ENCODE measurements at regions not wholly inside any gene's neighbourhood (a gene's known extent, or its start where the extent isn't known, plus 50 kb on each side); places are given as distances from the start of the nearest gene placed in this dataset.
"Not testable (repeated sequence)": the region's sequence is repeated elsewhere in the genome, so short reads cannot be mapped to it uniquely, and the experiment has no call there.

DNA sequence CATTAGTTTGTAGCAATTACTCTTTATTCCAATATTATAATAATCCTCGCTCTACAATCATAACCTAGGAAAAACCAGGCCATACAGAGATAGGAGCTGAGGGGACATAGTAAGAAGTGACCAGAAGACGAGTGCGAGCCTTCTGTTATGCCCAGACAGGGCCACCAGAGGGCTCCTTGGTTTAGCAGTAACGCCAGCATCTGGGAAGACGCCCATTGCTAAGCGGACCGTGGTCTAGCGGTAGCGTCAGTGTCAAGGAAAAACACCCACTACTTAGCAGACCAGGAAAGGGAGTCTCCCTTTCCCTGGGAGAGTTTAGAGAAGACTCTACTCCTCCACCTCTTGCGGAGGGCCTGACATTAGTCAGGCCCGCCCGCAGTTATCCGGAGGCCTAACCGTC is 82.3 kb upstream of the IMMP2L start:
- TF ChIP-seq, protein P1, sequence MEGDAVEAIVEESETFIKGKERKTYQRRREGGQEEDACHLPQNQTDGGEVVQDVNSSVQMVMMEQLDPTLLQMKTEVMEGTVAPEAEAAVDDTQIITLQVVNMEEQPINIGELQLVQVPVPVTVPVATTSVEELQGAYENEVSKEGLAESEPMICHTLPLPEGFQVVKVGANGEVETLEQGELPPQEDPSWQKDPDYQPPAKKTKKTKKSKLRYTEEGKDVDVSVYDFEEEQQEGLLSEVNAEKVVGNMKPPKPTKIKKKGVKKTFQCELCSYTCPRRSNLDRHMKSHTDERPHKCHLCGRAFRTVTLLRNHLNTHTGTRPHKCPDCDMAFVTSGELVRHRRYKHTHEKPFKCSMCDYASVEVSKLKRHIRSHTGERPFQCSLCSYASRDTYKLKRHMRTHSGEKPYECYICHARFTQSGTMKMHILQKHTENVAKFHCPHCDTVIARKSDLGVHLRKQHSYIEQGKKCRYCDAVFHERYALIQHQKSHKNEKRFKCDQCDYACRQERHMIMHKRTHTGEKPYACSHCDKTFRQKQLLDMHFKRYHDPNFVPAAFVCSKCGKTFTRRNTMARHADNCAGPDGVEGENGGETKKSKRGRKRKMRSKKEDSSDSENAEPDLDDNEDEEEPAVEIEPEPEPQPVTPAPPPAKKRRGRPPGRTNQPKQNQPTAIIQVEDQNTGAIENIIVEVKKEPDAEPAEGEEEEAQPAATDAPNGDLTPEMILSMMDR (IDR thresholded peaks at IDR 0.05): not testable (repeated sequence)
- TF ChIP-seq POLR2A (IDR thresholded peaks at IDR 0.05): not testable (repeated sequence)
